NCI-H2029 (cell line): ENCODE measurements at regions not wholly inside any gene's neighbourhood (a gene's known extent, or its start where the extent isn't known, plus 50 kb on each side); places are given as distances from the start of the nearest gene placed in this dataset.

Source experiments
- DNase-seq: peaks from one replicate; lab custom pipeline; 2025; lab: John Stamatoyannopoulos, UW

- peak; percentile 66 for DNase-seq
Observed at GRCh38 chr4:11487868-11488544, 59.3 kb upstream of the HS3ST1 start.

- DNase-seq: no peak
Observed at GRCh38 chr4:11487139-11487538, 58.4 kb upstream of the HS3ST1 start.

- no peak for DNase-seq
Observed at GRCh38 chr4:11485926-11486325, 57.2 kb upstream of the HS3ST1 start.

GRCh38 chr4:11484531-11484930 lies 55.8 kb upstream of the HS3ST1 start:
- no peak for DNase-seq

GRCh38 chr4:11483046-11483445 lies 54.4 kb upstream of the HS3ST1 start:
- DNase-seq: no peak

GRCh38 chr4:11480683-11481082 lies 52.0 kb upstream of the HS3ST1 start:
- no peak for DNase-seq
